Transverse colon (tissue), 4 donors: ENCODE measurements at regions not wholly inside any gene's neighbourhood (a gene's known extent, or its start where the extent isn't known, plus 50 kb on each side); places are given as distances from the start of the nearest gene placed in this dataset.

ENCODE experiments used
- EP300 ChIP-seq: sonication (generic); formaldehyde crosslinking; IDR thresholded peaks from one replicate; pipeline ENCODE4 v1.6.1; 2017; ENCODE audit warnings: antibody characterized with exemption, low read depth
- POLR2AphosphoS5 ChIP-seq, 3 donors: sonication (generic); formaldehyde crosslinking; IDR thresholded peaks; one replicate each; pipeline ENCODE4 v1.6.1; 2016; ENCODE audit warnings: antibody characterized with exemption in 3 of 3
- TF ChIP-seq, protein P1 (sequence below), 5 experiments: fragments of 200-600 bp in 3 of 5; fragments of 450-650 bp in 2 of 5; sonication (generic) in 3 of 5; IDR thresholded peaks; 1 replicate in 2 of 5; 2 replicates in 3 of 5; pipeline ENCODE4 v1.5.1; 2016 to 2017; ENCODE audit warnings: antibody characterized with exemption in 5 of 5, inconsistent platforms in 3 of 5, mild to moderate bottlenecking in 2 of 5, moderate library complexity in 1 of 5

GRCh38 chr9:84499969-84500582 lies 159.5 kb upstream of the SLC28A3 start:
- TF ChIP-seq EP300 (no peak), POLR2AphosphoS5 (IDR thresholded peaks at IDR 0.05) (no peak)
- TF ChIP-seq, protein P1, sequence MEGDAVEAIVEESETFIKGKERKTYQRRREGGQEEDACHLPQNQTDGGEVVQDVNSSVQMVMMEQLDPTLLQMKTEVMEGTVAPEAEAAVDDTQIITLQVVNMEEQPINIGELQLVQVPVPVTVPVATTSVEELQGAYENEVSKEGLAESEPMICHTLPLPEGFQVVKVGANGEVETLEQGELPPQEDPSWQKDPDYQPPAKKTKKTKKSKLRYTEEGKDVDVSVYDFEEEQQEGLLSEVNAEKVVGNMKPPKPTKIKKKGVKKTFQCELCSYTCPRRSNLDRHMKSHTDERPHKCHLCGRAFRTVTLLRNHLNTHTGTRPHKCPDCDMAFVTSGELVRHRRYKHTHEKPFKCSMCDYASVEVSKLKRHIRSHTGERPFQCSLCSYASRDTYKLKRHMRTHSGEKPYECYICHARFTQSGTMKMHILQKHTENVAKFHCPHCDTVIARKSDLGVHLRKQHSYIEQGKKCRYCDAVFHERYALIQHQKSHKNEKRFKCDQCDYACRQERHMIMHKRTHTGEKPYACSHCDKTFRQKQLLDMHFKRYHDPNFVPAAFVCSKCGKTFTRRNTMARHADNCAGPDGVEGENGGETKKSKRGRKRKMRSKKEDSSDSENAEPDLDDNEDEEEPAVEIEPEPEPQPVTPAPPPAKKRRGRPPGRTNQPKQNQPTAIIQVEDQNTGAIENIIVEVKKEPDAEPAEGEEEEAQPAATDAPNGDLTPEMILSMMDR (IDR thresholded peaks at IDR 0.05), result no peak
